Thyroid gland (tissue), 4 donors: ENCODE measurements at regions not wholly inside any gene's neighbourhood (a gene's known extent, or its start where the extent isn't known, plus 50 kb on each side); places are given as distances from the start of the nearest gene placed in this dataset.

Source experiments
- DNase-seq, 2 donors: peaks; one replicate each; pipeline ENCODE4 v3.0.0-alpha.2; 2019
- H3K27ac ChIP-seq, 3 donors: fragments of 200-600 bp; sonication (generic); 1 replicate in 2 of 3; 2 replicates in 1 of 3; pipeline ENCODE4 v1.5.1; 2016 to 2019; ENCODE audit warnings: mild to moderate bottlenecking in 1 of 3, moderate library complexity in 1 of 3
- H3K27me3 ChIP-seq: fragments of 200-600 bp; sonication (generic); one replicate; pipeline ENCODE4 v1.5.1; 2019
- H3K36me3 ChIP-seq, 2 donors: fragments of 200-600 bp; sonication (generic); one replicate each; pipeline ENCODE4 v1.5.1; 2016 to 2019
- H3K4me1 ChIP-seq, 2 donors: fragments of 200-600 bp; sonication (generic); one replicate each; pipeline ENCODE4 v1.5.1; 2017 to 2019
- H3K4me3 ChIP-seq, 3 donors: fragments of 200-600 bp; sonication (generic); replicated peaks in 1 of 3; 1 replicate in 2 of 3; 2 replicates in 1 of 3; pipeline ENCODE4 v1.5.1; 2016; ENCODE audit warnings: mild to moderate bottlenecking in 1 of 3
- H3K9me3 ChIP-seq: fragments of 200-600 bp; sonication (generic); one replicate; pipeline ENCODE4 v1.5.1; 2017
- POLR2A ChIP-seq, 2 donors: fragments of 450-650 bp; IDR thresholded peaks; one replicate each; pipeline ENCODE4 v1.6.1; 2017; ENCODE audit warnings: antibody characterized with exemption in 2 of 2, mild to moderate bottlenecking in 2 of 2, moderate library complexity in 1 of 2
- whole genome bisulfite sequencing, 2 donors: methylation state at CpG; one replicate each; pipeline ENCODE4 v1.1.5; 2017; 5-methylcytosine and 5-hydroxymethylcytosine counted together
- intact Hi-C: fragments of 100-400 bp; cut with DNase I; formaldehyde crosslinking; loops from one replicate; pipeline ENCODE4 v1.15.1; 2023
- TF ChIP-seq, protein P1 (sequence below), 6 experiments: fragments of 200-600 bp in 3 of 6; fragments of 450-650 bp in 3 of 6; sonication (generic) in 3 of 6; IDR thresholded peaks; one replicate each; pipeline ENCODE4 v1.5.1; 2016 to 2019; ENCODE audit warnings: antibody characterized with exemption in 6 of 6, mild to moderate bottlenecking in 2 of 6, inconsistent platforms in 1 of 6, moderate library complexity in 1 of 6

DNA sequence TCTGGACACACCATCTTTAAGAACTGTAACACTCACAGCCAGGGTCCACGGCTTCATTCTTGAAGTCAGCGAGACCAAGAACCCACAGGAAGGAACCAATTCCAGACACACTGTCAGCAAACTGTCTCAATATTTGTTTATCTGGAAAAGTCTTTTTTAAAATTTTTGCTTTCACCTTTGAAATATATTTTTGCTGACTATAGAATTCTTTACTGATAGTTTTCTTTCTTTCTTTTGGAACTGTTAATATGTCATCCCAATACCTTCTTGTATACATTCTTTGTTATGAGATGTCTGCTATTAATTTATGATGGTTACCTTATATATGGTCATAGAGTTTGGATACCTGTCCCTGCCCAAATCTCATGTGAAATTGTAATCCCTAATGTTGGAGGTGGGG is 145.1 kb upstream of the IRX4 start:
- intact Hi-C loops, result no loop called here
- Histone ChIP-seq H3K36me3 (no peaks in the 10 kb centered on the region), H3K4me1 (no peaks in the 10 kb centered on the region), H3K27me3 (no peaks in the 10 kb centered on the region), H3K4me3 (no peak overlapping the region), H3K27ac (no peak overlapping the region), H3K9me3 (no peaks in the 10 kb centered on the region)
- 92 to 98% methylated on average over 2 of the region's 2 CpGs for WGBS, 2 donors
- DNase-seq, result no peak
- TF ChIP-seq, protein P1, sequence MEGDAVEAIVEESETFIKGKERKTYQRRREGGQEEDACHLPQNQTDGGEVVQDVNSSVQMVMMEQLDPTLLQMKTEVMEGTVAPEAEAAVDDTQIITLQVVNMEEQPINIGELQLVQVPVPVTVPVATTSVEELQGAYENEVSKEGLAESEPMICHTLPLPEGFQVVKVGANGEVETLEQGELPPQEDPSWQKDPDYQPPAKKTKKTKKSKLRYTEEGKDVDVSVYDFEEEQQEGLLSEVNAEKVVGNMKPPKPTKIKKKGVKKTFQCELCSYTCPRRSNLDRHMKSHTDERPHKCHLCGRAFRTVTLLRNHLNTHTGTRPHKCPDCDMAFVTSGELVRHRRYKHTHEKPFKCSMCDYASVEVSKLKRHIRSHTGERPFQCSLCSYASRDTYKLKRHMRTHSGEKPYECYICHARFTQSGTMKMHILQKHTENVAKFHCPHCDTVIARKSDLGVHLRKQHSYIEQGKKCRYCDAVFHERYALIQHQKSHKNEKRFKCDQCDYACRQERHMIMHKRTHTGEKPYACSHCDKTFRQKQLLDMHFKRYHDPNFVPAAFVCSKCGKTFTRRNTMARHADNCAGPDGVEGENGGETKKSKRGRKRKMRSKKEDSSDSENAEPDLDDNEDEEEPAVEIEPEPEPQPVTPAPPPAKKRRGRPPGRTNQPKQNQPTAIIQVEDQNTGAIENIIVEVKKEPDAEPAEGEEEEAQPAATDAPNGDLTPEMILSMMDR (IDR thresholded peaks at IDR 0.05), result no peak
- TF ChIP-seq POLR2A (IDR thresholded peaks at IDR 0.05), result no peak

DNA sequence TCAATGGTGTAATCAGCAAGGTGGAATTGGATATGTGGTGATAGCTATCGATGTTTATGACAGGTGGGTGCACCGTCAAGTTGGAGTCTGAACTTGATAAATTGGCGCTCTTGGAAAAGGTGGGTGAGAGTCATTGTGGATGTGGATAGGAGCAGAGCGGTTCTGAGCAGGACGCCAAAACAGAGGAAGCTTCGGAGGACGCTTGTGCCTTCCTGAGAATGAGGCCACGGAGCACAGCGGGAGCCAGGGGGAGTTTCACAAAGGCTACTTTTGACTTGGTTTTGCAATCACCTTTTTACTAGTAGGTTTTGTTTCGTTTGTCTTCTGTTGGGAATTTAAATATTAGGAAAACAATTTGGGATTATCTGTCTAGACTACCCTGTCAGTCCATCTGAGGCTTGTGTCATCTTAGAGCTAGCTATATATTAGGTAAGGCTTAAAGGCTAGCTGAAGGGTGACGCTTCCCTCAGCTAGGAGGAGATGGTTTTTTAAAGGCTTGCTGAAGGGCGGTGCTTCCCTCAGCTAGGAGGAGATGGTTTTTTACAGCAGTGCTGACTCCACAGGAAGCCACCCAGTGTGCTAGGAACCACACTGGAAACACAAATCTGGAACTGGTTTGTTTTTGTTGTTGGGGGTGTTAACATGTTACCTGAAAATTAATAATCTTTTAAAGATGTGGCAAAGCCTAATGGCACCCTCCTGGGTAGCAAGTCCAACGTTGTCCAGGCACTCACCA is 142.4 kb upstream of the IRX4 start:
- TF ChIP-seq POLR2A (IDR thresholded peaks at IDR 0.05), result no peak
- TF ChIP-seq, protein P1 (IDR thresholded peaks at IDR 0.05), result no peak
- no peaks in the 10 kb centered on the region for H3K36me3 ChIP-seq
- no peaks in the 10 kb centered on the region for H3K4me1 ChIP-seq
- WGBS, 2 donors, result 76 to 78% methylated on average over 13 of the region's 13 CpGs
- DNase-seq, result no peak
- intact Hi-C loops, result no loop called here
- no peaks in the 10 kb centered on the region for H3K9me3 ChIP-seq
- no peak overlapping the region for H3K4me3 ChIP-seq
- H3K27ac ChIP-seq, result no peak overlapping the region
- no peaks in the 10 kb centered on the region for H3K27me3 ChIP-seq

DNA sequence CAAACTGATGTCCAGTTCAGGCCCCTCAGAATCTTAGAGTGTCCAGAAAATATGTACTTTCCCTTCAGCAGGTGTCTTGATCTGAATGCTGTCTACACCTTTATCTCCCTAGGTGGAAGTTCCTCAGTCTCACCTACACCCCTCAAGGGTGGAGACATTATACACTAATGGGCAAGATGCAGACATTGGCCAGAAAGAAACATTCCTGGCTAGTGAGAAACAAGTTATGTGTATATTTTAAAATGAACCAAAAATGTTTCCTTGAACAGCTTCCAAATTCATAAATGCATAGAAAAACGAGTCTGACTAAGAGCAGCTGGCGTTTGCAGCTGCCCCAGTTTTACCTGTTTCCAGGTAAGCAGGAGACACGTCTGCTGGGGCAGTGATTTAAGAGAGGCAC is 140.5 kb upstream of the IRX4 start:
- Histone ChIP-seq H3K4me1 (no peaks in the 10 kb centered on the region), H3K27ac (no peak overlapping the region), H3K27me3 (no peaks in the 10 kb centered on the region), H3K4me3 (no peak overlapping the region), H3K9me3 (no peaks in the 10 kb centered on the region), H3K36me3 (no peaks in the 10 kb centered on the region)
- no peak for DNase-seq
- TF ChIP-seq POLR2A (IDR thresholded peaks at IDR 0.05), result no peak
- TF ChIP-seq, protein P1 (IDR thresholded peaks at IDR 0.05), result no peak
- 28 to 50% methylated on average over 3 of the region's 3 CpGs for WGBS, 2 donors
- intact Hi-C loops, result no loop called here

DNA sequence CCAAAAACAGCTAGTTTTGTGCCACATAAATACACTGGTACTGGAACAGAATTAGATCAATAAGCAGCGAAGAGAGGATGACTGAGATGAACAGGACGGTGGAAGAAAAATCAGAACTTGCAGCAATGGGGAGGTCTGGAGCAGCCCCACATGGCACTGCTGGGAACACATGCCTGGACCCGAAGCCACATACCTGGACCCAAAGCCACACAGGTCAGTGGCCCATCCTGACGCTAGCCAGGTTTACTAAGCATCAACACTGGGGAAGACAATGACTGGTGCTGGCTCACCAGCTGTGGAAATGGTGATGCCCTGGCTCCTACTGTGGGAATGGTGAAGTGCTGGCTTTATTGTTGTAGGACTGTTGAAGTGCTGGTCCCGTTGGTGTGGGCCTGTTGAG is 139.7 kb upstream of the IRX4 start:
- WGBS, 2 donors, result 74 to 78% methylated on average over 5 of the region's 5 CpGs
- H3K4me1 ChIP-seq, result no peaks in the 10 kb centered on the region
- TF ChIP-seq, protein P1 (IDR thresholded peaks at IDR 0.05), result no peak
- TF ChIP-seq POLR2A (IDR thresholded peaks at IDR 0.05), result no peak
- no peaks in the 10 kb centered on the region for H3K36me3 ChIP-seq
- DNase-seq, result no peak
- H3K27me3 ChIP-seq, result no peaks in the 10 kb centered on the region
- no peak overlapping the region for H3K27ac ChIP-seq
- H3K4me3 ChIP-seq, result no peak overlapping the region
- intact Hi-C loops, result no loop called here
- H3K9me3 ChIP-seq, result no peaks in the 10 kb centered on the region

DNA sequence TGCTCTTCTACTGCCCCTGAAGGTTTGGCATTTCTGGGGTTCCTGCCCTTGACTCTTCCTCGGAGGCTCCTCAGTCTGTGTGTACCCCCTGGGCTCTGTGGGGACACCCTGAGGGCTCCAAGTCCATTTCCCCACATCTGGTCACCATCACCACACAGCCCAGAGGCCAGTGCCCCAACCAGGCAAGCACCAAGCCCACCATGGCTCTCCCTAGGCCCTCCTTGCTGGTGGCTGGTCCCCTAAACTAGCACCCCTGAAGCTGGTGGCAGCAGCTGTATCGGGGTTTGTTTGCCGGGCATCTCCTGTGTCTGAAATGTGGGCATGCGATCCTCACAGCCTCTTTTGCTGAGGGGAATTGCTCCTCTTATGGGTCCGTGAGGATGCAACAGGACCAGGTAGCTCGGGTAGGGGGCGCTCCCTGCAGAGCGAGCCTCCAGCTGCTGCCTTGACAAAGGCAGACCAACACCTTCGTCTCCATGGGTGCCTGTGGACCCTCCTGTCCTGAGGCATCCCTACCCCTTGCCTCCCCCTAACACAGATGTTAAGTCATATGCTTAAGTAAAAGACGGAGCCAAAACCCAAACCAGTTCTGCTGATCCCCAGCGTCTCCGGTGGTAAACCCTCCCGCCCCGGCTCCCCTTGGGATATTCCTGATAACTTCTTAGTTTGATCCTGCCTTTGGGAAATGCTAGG is 138.9 kb upstream of the IRX4 start:
- H3K27ac ChIP-seq, result no peak overlapping the region
- 91 to 95% methylated on average over 11 to 14 of the region's 14 CpGs for WGBS, 2 donors
- DNase-seq, result no peak
- no peaks in the 10 kb centered on the region for H3K27me3 ChIP-seq
- H3K4me3 ChIP-seq, result no peak overlapping the region
- H3K36me3 ChIP-seq, result no peaks in the 10 kb centered on the region
- no peaks in the 10 kb centered on the region for H3K4me1 ChIP-seq
- TF ChIP-seq, protein P1 (IDR thresholded peaks at IDR 0.05), result no peak
- TF ChIP-seq POLR2A (IDR thresholded peaks at IDR 0.05), result no peak
- intact Hi-C loops, result no loop called here
- H3K9me3 ChIP-seq, result no peaks in the 10 kb centered on the region
